ENCODE measurements at regions not wholly inside any gene's neighbourhood (a gene's known extent, or its start where the extent isn't known, plus 50 kb on each side); places are given as distances from the start of the nearest gene placed in this dataset.
A peak's percentile ranks its signal among the peaks of the same experiment; 100 is the strongest.

GRCh38 chr6:102582569-102582968, 1189.1 kb downstream of the GRIK2 start:
- no peaks in the 10 kb centered on the region for H3K4me1 ChIP-seq
- intact Hi-C loops (cut with DNase I) = no loop called here
- ATAC-seq = no peak
- no peak for TF ChIP-seq CTCF (IDR thresholded peaks at IDR 0.05)
- H3K36me3 ChIP-seq = no peaks in the 10 kb centered on the region
- peak in 1 of 4 donors; percentile 47 for DNase-seq
- no peaks in the 10 kb centered on the region for H3K27me3 ChIP-seq
- H3K4me3 ChIP-seq = no peak overlapping the region
- no peak overlapping the region for H3K27ac ChIP-seq
- H3K9me3 ChIP-seq = peaks cover 0 to 6% of the 10 kb centered on the region in 2 donors

GRCh38 chr6:102581378-102582124, 1188.0 kb downstream of the GRIK2 start:
- intact Hi-C loops (cut with DNase I) = no loop called here
- H3K36me3 ChIP-seq = no peaks in the 10 kb centered on the region
- TF ChIP-seq CTCF (IDR thresholded peaks at IDR 0.05) = no peak
- H3K9me3 ChIP-seq = peaks cover 0 to 6% of the 10 kb centered on the region in 2 donors
- DNase-seq (peak in 1 of 4 donors; percentile 24), ATAC-seq (no peak)
- no peak overlapping the region for H3K4me3 ChIP-seq
- H3K27ac ChIP-seq = no peak overlapping the region
- H3K4me1 ChIP-seq = no peaks in the 10 kb centered on the region
- no peaks in the 10 kb centered on the region for H3K27me3 ChIP-seq

- no peak for ATAC-seq
- H3K36me3 ChIP-seq = no peaks in the 10 kb centered on the region
- DNase-seq = no peak
These were observed 1177.9 kb downstream of the GRIK2 start for GRCh38 chr6:102571236-102571908.

GRCh38 chr6:102562713-102563112, 1169.2 kb downstream of the GRIK2 start:
- no peaks in the 10 kb centered on the region for H3K4me1 ChIP-seq
- no peaks in the 10 kb centered on the region for H3K36me3 ChIP-seq
- no peak overlapping the region for H3K4me3 ChIP-seq
- ATAC-seq = no peak
- no peak for TF ChIP-seq CTCF (IDR thresholded peaks at IDR 0.05)
- H3K27ac ChIP-seq = no peak overlapping the region
- intact Hi-C loops (cut with DNase I) = no loop called here
- no peaks in the 10 kb centered on the region for H3K9me3 ChIP-seq
- no peaks in the 10 kb centered on the region for H3K27me3 ChIP-seq
- no peak for DNase-seq

More at GRCh38 chr6:102571236-102571908, 1177.9 kb downstream of the GRIK2 start:
- no peak for TF ChIP-seq CTCF (IDR thresholded peaks at IDR 0.05)
- Histone ChIP-seq H3K4me3 (no peak overlapping the region), H3K27me3 (no peaks in the 10 kb centered on the region), H3K27ac (no peak overlapping the region), H3K9me3 (no peaks in the 10 kb centered on the region), H3K4me1 (no peaks in the 10 kb centered on the region)
- intact Hi-C loops (cut with DNase I) = no loop called here

DNA sequence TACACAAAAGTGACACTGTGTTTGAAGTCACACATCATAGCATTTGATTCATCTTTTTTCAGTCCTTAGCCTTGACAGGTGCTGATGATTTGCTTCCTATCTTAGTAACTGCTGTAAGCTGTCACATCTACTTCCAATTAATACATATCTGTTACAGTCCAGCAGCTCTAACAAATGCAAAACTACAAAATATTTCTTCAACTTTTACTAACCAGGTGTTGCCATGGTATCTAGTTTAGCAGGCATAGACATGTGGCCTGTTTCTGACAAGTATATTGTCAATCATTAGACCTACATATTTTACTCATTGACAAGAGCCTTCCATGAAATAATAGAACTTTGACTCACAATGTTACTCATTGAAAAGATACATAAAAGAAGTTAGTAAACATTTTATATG, 1159.7 kb downstream of the GRIK2 start:
- no peaks in the 10 kb centered on the region for H3K27me3 ChIP-seq
- no peak overlapping the region for H3K27ac ChIP-seq
- TF ChIP-seq CTCF (IDR thresholded peaks at IDR 0.05) = no peak
- intact Hi-C loops (cut with DNase I) = no loop called here
- no peak for DNase-seq
- H3K36me3 ChIP-seq = no peaks in the 10 kb centered on the region
- H3K4me3 ChIP-seq = no peak overlapping the region
- no peaks in the 10 kb centered on the region for H3K4me1 ChIP-seq
- H3K9me3 ChIP-seq = no peaks in the 10 kb centered on the region
- no peak for ATAC-seq

Measured in left lung (tissue), 4 donors.